Kidney tubule cell (primary cell): ENCODE measurements at regions not wholly inside any gene's neighbourhood (a gene's known extent, or its start where the extent isn't known, plus 50 kb on each side); places are given as distances from the start of the nearest gene placed in this dataset.

Source experiments
- DNase-seq: peaks from one replicate; pipeline ENCODE4 v3.0.0-alpha.2; 2018; ENCODE audit warnings: low spot score

DNA sequence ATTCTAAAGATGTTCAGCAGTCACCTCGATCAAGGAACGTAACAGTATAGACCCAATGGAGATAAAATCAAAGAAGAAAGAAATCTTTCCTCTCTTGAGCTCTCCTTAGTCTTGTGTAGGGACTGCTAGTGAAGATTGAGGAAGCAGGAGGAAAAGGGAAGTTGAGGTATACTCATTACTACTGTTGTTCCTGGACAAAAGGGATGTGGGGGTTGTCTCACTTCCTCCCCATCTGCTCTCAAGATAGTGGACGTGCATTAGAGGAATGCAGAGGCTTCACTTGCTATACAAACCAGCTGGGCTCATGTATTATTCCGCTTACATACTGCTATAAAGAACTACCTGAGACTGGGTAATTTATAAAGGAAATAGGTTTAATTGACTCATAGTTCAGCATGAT lies 208.9 kb upstream of the ARHGEF9 start:
- no peak for DNase-seq

DNA sequence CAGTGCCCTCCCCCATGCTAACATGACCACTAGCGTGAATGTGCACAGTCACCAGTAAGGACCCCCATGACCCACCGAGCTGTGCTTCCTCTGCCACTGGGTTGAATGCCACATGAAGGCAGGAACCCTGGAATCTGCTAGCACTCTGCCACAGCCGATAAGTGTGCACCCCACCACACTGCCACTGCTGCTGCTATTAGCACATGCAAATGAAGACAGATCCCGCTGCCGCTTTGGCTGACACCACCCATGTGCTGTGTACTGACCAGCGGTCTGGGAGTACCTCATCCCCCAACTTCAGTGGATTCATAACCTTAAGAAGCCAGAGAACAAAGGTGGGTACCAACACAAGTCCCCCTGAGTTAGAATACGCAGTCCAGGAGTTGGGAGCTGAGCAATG lies 200.9 kb upstream of the ARHGEF9 start:
- DNase-seq: no peak

DNA sequence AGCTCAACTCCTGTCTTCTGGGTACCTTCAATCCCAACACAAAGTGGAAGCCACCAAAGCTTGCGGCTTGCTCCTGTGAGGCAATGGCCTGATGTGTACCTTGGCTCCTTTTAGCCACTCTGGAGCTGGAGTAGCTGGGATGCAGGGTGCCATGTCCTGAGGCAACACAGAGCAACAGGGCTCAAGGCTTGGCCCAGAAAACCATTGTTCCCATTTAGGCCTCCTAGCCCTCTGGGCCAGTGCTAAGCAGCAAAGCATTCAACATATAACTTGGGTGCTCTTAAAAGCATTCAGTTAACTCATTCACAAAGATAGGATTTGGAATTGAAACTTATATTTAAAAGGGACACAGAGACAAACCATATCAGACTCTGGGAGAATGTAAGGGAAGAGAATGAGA lies 194.5 kb upstream of the ARHGEF9 start:
- DNase-seq: no peak

GRCh38 chrX:63967551-63967950 lies 182.5 kb upstream of the ARHGEF9 start:
- DNase-seq: peak; percentile 36

- DNase-seq: no peak
These were observed 178.2 kb upstream of the ARHGEF9 start for GRCh38 chrX:63963095-63963784.

- no peak for DNase-seq
These were observed 176.9 kb upstream of the ARHGEF9 start for GRCh38 chrX:63961964-63962363.

DNA sequence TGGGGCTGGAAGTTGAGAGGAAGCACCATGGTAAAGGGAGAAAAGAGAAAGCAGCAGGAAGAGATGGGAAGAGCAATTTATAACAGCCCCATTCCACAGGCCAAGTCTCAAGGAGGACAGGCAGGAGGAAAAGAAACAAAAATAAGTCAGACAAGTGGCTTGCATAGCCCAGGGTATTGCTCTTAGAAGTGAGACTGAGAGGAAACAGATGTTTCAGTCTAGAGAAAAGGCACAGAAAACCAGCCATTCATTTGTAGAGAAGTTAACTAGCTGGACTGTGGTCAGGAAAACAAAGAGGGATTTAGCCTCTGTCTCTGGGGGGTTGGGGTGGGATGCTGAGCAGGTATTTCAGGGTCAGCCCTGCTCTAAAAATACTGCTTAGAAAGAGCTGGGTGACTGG lies 175.0 kb upstream of the ARHGEF9 start:
- no peak for DNase-seq

GRCh38 chrX:63958134-63958865 lies 173.3 kb upstream of the ARHGEF9 start:
- no peak for DNase-seq

DNA sequence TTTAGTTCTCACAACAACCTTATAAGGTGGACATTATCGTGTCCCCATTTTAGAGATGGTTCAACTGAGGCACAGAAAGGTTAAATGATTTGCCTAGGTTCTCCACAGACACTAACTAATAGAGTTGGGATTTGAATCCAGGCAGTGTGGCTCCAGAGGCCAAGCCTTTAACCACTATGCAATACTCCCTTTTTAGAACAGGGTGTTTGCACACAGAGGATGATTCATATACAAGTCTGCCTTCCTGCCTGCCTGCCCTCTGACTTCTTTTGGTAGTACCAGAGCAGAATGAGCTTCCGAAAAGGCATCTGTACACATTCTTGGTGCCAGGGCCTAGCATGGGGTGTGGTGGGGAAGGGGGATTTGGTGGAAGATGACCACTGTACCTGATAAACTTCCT lies 150.8 kb upstream of the ARHGEF9 start:
- no peak for DNase-seq

GRCh38 chrX:63934791-63935190 lies 149.8 kb upstream of the ARHGEF9 start:
- DNase-seq: peak; percentile 5

- no peak for DNase-seq
These were observed 149.1 kb upstream of the ARHGEF9 start for GRCh38 chrX:63934160-63934559.

DNA sequence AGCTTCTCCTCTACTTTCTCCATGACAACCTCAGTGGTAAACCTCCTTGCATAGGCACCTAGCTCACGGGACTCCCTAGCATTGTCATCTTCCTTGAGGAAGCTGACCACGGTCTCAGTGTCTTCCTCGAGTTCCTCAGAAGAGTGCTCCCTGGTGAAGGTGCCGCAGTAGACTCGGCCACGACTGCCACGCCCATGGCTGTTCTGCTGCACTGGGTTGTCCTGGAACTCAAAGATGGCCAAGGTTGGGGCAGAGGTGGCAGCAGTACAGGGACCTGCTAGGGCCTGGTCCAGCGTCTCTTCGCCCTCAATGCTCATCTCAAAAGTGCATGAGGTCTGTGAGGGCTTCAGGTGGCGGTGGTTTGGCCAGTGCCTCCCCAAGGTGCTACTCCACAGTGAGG lies 147.9 kb upstream of the ARHGEF9 start:
- DNase-seq: no peak

DNA sequence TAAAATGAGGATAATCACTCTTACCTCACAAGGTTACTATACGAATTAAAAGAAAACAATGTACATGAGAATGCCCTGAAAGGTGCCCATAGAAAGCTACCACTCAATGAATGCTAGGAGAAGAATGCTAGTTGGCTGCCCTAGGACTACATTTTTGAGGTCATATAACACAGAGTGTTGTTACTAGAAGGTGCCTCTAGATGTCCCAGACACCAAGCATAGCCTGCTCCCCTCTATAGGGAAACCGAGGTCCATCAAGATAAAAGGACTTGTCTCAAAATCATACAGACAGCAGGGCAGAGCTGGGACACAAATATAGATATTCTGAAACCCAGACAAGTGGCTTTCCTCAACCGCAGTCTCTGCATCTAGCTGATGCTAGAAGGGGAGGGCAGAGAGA lies 147.0 kb upstream of the ARHGEF9 start:
- no peak for DNase-seq

GRCh38 chrX:63930140-63930539 lies 145.1 kb upstream of the ARHGEF9 start:
- DNase-seq: peak; percentile 17

- no peak for DNase-seq
These were observed 144.6 kb upstream of the ARHGEF9 start for GRCh38 chrX:63929608-63930007.

- DNase-seq: no peak
These were observed 142.8 kb upstream of the ARHGEF9 start for GRCh38 chrX:63927848-63928247.

DNA sequence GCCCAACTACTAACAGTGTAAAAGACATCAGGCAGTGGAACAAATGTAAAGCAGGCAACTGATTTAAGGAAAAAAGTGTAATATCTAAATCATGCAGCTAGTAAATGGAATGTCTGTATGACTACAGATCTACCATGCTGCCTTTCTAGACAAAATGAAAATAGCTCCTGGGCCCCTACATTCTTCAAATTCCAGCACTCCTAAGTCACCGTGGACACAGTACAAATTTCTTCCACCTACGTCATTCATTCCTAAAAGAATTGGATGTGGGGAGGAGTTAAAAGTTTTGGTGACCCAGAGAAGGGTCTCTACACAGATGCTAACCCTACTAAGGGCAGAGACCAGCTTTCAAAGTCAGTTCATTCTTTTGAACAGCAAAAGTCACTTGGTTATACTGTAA lies 137.2 kb upstream of the ARHGEF9 start:
- DNase-seq: peak; percentile 67

DNA sequence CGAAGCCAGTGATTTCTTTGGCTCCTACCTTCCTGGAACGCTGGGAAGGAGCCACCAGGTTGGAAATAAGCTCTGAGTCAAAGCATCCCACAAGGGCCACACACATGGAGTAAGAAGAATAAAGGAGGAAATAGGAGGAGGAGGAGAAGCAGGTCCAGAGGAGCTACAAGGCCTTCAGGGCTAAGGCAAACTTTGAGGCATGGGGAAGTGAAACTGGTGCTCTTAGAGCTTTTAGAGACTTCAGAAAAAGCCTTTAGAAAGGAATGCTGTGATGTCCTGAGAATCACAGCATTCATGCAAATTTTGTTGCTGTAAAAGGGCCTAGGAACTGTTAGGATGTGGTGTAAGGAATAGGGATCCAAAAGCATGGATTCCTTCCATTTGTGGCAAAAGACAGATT lies 135.9 kb upstream of the ARHGEF9 start:
- no peak for DNase-seq

DNA sequence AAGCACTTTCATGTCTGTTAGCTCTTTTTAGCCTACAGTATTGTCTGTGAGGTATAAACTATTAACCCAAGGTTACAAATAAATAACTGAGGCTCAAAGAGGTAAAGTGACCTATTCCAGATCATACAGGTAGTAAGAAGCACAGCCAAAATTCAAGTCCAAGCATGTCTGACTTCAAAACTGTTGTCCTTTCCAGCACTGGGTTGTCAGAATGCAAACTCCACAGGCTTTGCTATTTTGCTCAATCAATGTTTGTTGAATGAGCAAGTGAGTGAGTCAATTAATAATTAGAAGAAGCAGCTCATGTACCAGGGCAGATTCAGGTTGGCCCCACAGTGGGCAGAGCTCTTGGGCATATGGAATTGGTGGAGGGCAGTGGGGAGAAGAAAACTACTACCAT lies 134.1 kb upstream of the ARHGEF9 start:
- no peak for DNase-seq

GRCh38 chrX:63918611-63919010 lies 133.6 kb upstream of the ARHGEF9 start:
- peak; percentile 34 for DNase-seq

- no peak for DNase-seq
These were observed 132.3 kb upstream of the ARHGEF9 start for GRCh38 chrX:63917296-63917695.

- DNase-seq: no peak
These were observed 128.7 kb upstream of the ARHGEF9 start for GRCh38 chrX:63913719-63914118.

DNA sequence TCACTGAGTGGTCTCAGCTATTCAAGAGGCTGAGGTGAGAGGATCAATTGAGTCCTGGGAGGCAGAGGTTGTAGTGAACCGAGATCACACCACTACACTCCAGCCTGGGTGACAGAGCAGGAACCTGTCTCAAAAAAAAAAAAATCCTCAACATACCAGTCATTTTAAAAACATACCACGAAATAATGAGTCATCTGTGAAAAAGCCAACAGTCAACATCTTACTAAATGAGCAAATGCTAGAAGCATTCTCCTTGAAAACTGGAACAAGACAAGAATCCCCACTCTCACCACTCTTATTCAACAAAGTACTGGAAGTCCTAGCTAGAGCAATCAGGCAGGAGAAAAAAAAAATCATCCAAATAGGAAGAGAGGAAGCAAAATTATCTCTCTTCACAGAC lies 104.0 kb upstream of the ARHGEF9 start:
- peak; percentile 70 for DNase-seq
